Neural progenitor cell (in vitro differentiated cells): ENCODE measurements at regions not wholly inside any gene's neighbourhood (a gene's known extent, or its start where the extent isn't known, plus 50 kb on each side); places are given as distances from the start of the nearest gene placed in this dataset.
"Not testable (repeated sequence)": the region's sequence is repeated elsewhere in the genome, so short reads cannot be mapped to it uniquely, and the experiment has no call there.

Source experiments
- CTCF ChIP-seq: fragments of 200-600 bp; sonication (generic); IDR thresholded peaks from 2 replicates; pipeline ENCODE4 v1.5.1; 2017; ENCODE audit warnings: antibody characterized with exemption, mild to moderate bottlenecking
- EZH2 ChIP-seq: fragments of 200-600 bp; sonication (generic); IDR thresholded peaks from 2 replicates; pipeline ENCODE4 v1.6.1; 2017; ENCODE audit warnings: antibody characterized with exemption, mild to moderate bottlenecking, moderate library complexity
- EZH2phosphoT487 ChIP-seq: fragments of 200-600 bp; sonication (generic); IDR thresholded peaks from 2 replicates; pipeline ENCODE4 v1.6.1; 2017; ENCODE audit warnings: antibody characterized with exemption

GRCh38 chr9:66701411-66702377 lies 198.8 kb upstream of the ZNF658 start:
- TF ChIP-seq CTCF, EZH2phosphoT487, EZH2: not testable (repeated sequence)
